Inferior parietal cortex (tissue), 1 donor: ENCODE measurements at regions not wholly inside any gene's neighbourhood (a gene's known extent, or its start where the extent isn't known, plus 50 kb on each side); places are given as distances from the start of the nearest gene placed in this dataset.
"Not testable (repeated sequence)": the region's sequence is repeated elsewhere in the genome, so short reads cannot be mapped to it uniquely, and the experiment has no call there.

ENCODE experiments used
- DNase-seq: peaks from one replicate; pipeline ENCODE4 v3.0.0-alpha.2; 2016; ENCODE audit errors: extremely low spot score

- no peak for DNase-seq
Measured at GRCh38 chr3:39558775-39559306, 91.4 kb downstream of the MOBP start.

GRCh38 chr3:39559543-39559942 is 92.1 kb downstream of the MOBP start:
- no peak for DNase-seq

- DNase-seq, result no peak
Measured at GRCh38 chr3:39568508-39568907, 101.0 kb downstream of the MOBP start.

GRCh38 chr3:39569095-39569494 is 101.6 kb downstream of the MOBP start:
- no peak for DNase-seq

- no peak for DNase-seq
Measured at GRCh38 chr3:39573392-39573791, 105.9 kb downstream of the MOBP start.

- no peak for DNase-seq
Measured at GRCh38 chr3:39577541-39577940, 110.1 kb downstream of the MOBP start.

GRCh38 chr3:39586215-39586614 is 118.7 kb downstream of the MOBP start:
- not testable (repeated sequence) for DNase-seq

GRCh38 chr3:39587113-39587512 is 119.6 kb downstream of the MOBP start:
- no peak for DNase-seq

GRCh38 chr3:39590806-39591205 is 123.3 kb downstream of the MOBP start:
- no peak for DNase-seq

- no peak for DNase-seq
Measured at GRCh38 chr3:39592311-39593050, 125.0 kb downstream of the MOBP start.

GRCh38 chr3:39593341-39593740 is 125.9 kb downstream of the MOBP start:
- no peak for DNase-seq

- DNase-seq, result no peak
Measured at GRCh38 chr3:39601241-39601640, 133.8 kb downstream of the MOBP start.

GRCh38 chr3:39605837-39606236 is 138.4 kb downstream of the MOBP start:
- no peak for DNase-seq

GRCh38 chr3:39626198-39626597 is 158.7 kb downstream of the MOBP start:
- no peak for DNase-seq

GRCh38 chr3:39631136-39631535 is 163.7 kb downstream of the MOBP start:
- DNase-seq, result no peak

GRCh38 chr3:39637807-39638206 is 170.3 kb downstream of the MOBP start:
- no peak for DNase-seq

GRCh38 chr3:39638301-39638700 is 170.8 kb downstream of the MOBP start:
- no peak for DNase-seq

- peak; percentile 44 for DNase-seq
Measured at GRCh38 chr3:39639344-39640236, 169.8 kb upstream of the MYRIP start.

GRCh38 chr3:39641274-39641673 is 168.1 kb upstream of the MYRIP start:
- no peak for DNase-seq

GRCh38 chr3:39644176-39644575 is 165.2 kb upstream of the MYRIP start:
- no peak for DNase-seq

- DNase-seq, result not testable (repeated sequence)
Measured at GRCh38 chr3:39651256-39651655, 158.2 kb upstream of the MYRIP start.

GRCh38 chr3:39651993-39652739 is 157.2 kb upstream of the MYRIP start:
- DNase-seq, result no peak
